K562 (cell line): ENCODE measurements at regions not wholly inside any gene's neighbourhood (a gene's known extent, or its start where the extent isn't known, plus 50 kb on each side); places are given as distances from the start of the nearest gene placed in this dataset.

Source experiments
- BCL6 ChIP-seq: fragments of 250-450 bp; sonication (Bioruptor Pico); IDR thresholded peaks from 2 replicates; pipeline ENCODE4 v1.4.0; 2020
- CBX5 ChIP-seq: IDR thresholded peaks from 2 replicates; pipeline ENCODE4 v1.6.1; 2014; ENCODE audit warnings: low read depth, borderline replicate concordance
- CHD2 ChIP-seq: IDR thresholded peaks from 2 replicates; pipeline ENCODE4 v1.6.1; 2011; ENCODE audit warnings: low read depth, low read length
- ELF4 ChIP-seq: fragments of 450-650 bp; formaldehyde crosslinking; IDR thresholded peaks from 2 replicates; pipeline ENCODE4 v1.4.0; 2022; ENCODE audit warnings: missing genetic modification characterization
- NFE2L1 ChIP-seq: fragments of 450-650 bp; IDR thresholded peaks from 2 replicates; pipeline ENCODE4 v1.6.1; 2016; ENCODE audit warnings: missing genetic modification characterization, low read depth, mild to moderate bottlenecking, missing compliant biosample characterization, moderate library complexity, borderline replicate concordance
- POLR2H ChIP-seq: IDR thresholded peaks from 2 replicates; pipeline ENCODE4 v1.6.1; 2016; ENCODE audit warnings: missing genetic modification characterization, low read depth, mild to moderate bottlenecking, control low read depth, missing compliant biosample characterization, moderate library complexity
- RBM14 ChIP-seq: fragments of 200-400 bp; formaldehyde crosslinking; IDR thresholded peaks from 2 replicates; pipeline ENCODE4 v1.6.1; 2018; ENCODE audit warnings: low read depth, mild to moderate bottlenecking, low read length, moderate library complexity, borderline replicate concordance; ENCODE audit not compliant: insufficient read depth
- RBM39 ChIP-seq: fragments of 200-400 bp; formaldehyde crosslinking; optimal IDR thresholded peaks from 2 replicates; pipeline ENCODE3; 2018; ENCODE audit warnings: low read depth, low read length
- SMARCB1 ChIP-seq: IDR thresholded peaks from 2 replicates; pipeline ENCODE4 v1.6.1; 2011; ENCODE audit warnings: improper control_type of control experiment, low read depth; ENCODE audit not compliant: insufficient read length
- ZFP36 ChIP-seq: fragments of 150-350 bp; IDR thresholded peaks from 2 replicates; pipeline ENCODE4 v1.6.1; 2018; ENCODE audit warnings: low read length, low read depth; ENCODE audit not compliant: partially characterized antibody
- ZNF140 ChIP-seq: fragments of 250-450 bp; sonication (Bioruptor Pico); IDR thresholded peaks from 2 replicates; pipeline ENCODE4 v1.8.0; 2021; ENCODE audit warnings: moderate library complexity, mild to moderate bottlenecking, inconsistent platforms
- ZNF282 ChIP-seq: sonication (generic); formaldehyde crosslinking; IDR thresholded peaks from 2 replicates; pipeline ENCODE4 v1.8.1; 2023; ENCODE audit warnings: missing genetic modification reagents
- TF ChIP-seq, protein P1 (sequence below): fragments of 450-650 bp; IDR thresholded peaks from 2 replicates; pipeline ENCODE4 v1.7.0; 2016; ENCODE audit warnings: borderline replicate concordance
- TF ChIP-seq, protein P2 (sequence below), 3 experiments: fragments of 200-800 bp in 1 of 3; fragments of 250-450 bp in 1 of 3; fragments of 450-650 bp in 1 of 3; sonication (Bioruptor Pico) in 1 of 3; sonication (Bioruptor generic) in 1 of 3; formaldehyde crosslinking in 1 of 3; IDR thresholded peaks; 2 replicates each; pipeline versions ENCODE4 v1.6.1 to v1.8.0; 2016 to 2022; ENCODE audit warnings: mild to moderate bottlenecking in 2 of 3, missing genetic modification characterization in 2 of 3, missing compliant biosample characterization in 1 of 3, moderate library complexity in 1 of 3
- TF ChIP-seq, protein P3 (sequence below): fragments of 250-450 bp; sonication (Bioruptor Pico); IDR thresholded peaks from 2 replicates; pipeline ENCODE4 v1.4.0; 2020
- TF ChIP-seq, protein P4 (sequence below): sonication (generic); IDR thresholded peaks from 2 replicates; pipeline ENCODE4 v1.6.1; 2016

DNA sequence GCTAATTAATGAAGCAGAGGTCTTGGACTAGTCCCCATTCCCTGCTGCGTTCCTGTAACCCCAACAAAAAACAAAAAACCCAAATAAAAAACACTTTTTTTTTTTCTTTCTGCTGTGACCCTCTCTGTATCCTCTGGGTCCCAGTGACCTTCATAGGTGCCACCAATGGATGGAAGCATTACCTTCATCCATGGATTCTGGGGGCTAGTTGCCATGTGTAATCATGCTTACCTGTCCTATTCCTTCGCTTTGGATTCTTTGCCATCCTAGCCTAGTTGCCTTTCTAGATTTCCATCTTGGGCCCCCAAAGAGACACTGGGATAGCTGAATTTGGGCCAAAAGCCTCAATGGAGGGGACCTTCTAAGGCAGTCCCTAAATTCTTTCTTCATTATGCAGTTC is 1208.7 kb downstream of the BRINP3 start (continued):
- TF ChIP-seq, protein P1, sequence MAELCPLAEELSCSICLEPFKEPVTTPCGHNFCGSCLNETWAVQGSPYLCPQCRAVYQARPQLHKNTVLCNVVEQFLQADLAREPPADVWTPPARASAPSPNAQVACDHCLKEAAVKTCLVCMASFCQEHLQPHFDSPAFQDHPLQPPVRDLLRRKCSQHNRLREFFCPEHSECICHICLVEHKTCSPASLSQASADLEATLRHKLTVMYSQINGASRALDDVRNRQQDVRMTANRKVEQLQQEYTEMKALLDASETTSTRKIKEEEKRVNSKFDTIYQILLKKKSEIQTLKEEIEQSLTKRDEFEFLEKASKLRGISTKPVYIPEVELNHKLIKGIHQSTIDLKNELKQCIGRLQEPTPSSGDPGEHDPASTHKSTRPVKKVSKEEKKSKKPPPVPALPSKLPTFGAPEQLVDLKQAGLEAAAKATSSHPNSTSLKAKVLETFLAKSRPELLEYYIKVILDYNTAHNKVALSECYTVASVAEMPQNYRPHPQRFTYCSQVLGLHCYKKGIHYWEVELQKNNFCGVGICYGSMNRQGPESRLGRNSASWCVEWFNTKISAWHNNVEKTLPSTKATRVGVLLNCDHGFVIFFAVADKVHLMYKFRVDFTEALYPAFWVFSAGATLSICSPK: no peak
- TF ChIP-seq ZNF282 (CRISPR knock-in tag) (no peak), BCL6 (CRISPR knock-in tag) (no peak), RBM39 (no peak), ELF4 (CRISPR knock-in tag) (no peak), CHD2 (no peak), POLR2H (tag) (no peak), ZNF140 (CRISPR knock-in tag) (no peak), SMARCB1 (no peak), ZFP36 (peak; percentile 46), NFE2L1 (no peak), CBX5 (peak; percentile 98), RBM14 (no peak)
- TF ChIP-seq, protein P2, sequence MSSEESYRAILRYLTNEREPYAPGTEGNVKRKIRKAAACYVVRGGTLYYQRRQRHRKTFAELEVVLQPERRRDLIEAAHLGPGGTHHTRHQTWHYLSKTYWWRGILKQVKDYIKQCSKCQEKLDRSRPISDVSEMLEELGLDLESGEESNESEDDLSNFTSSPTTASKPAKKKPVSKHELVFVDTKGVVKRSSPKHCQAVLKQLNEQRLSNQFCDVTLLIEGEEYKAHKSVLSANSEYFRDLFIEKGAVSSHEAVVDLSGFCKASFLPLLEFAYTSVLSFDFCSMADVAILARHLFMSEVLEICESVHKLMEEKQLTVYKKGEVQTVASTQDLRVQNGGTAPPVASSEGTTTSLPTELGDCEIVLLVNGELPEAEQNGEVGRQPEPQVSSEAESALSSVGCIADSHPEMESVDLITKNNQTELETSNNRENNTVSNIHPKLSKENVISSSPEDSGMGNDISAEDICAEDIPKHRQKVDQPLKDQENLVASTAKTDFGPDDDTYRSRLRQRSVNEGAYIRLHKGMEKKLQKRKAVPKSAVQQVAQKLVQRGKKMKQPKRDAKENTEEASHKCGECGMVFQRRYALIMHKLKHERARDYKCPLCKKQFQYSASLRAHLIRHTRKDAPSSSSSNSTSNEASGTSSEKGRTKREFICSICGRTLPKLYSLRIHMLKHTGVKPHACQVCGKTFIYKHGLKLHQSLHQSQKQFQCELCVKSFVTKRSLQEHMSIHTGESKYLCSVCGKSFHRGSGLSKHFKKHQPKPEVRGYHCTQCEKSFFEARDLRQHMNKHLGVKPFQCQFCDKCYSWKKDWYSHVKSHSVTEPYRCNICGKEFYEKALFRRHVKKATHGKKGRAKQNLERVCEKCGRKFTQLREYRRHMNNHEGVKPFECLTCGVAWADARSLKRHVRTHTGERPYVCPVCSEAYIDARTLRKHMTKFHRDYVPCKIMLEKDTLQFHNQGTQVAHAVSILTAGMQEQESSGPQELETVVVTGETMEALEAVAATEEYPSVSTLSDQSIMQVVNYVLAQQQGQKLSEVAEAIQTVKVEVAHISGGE (CRISPR knock-in tag; IDR thresholded peaks at IDR 0.05): no peak
- TF ChIP-seq, protein P3, sequence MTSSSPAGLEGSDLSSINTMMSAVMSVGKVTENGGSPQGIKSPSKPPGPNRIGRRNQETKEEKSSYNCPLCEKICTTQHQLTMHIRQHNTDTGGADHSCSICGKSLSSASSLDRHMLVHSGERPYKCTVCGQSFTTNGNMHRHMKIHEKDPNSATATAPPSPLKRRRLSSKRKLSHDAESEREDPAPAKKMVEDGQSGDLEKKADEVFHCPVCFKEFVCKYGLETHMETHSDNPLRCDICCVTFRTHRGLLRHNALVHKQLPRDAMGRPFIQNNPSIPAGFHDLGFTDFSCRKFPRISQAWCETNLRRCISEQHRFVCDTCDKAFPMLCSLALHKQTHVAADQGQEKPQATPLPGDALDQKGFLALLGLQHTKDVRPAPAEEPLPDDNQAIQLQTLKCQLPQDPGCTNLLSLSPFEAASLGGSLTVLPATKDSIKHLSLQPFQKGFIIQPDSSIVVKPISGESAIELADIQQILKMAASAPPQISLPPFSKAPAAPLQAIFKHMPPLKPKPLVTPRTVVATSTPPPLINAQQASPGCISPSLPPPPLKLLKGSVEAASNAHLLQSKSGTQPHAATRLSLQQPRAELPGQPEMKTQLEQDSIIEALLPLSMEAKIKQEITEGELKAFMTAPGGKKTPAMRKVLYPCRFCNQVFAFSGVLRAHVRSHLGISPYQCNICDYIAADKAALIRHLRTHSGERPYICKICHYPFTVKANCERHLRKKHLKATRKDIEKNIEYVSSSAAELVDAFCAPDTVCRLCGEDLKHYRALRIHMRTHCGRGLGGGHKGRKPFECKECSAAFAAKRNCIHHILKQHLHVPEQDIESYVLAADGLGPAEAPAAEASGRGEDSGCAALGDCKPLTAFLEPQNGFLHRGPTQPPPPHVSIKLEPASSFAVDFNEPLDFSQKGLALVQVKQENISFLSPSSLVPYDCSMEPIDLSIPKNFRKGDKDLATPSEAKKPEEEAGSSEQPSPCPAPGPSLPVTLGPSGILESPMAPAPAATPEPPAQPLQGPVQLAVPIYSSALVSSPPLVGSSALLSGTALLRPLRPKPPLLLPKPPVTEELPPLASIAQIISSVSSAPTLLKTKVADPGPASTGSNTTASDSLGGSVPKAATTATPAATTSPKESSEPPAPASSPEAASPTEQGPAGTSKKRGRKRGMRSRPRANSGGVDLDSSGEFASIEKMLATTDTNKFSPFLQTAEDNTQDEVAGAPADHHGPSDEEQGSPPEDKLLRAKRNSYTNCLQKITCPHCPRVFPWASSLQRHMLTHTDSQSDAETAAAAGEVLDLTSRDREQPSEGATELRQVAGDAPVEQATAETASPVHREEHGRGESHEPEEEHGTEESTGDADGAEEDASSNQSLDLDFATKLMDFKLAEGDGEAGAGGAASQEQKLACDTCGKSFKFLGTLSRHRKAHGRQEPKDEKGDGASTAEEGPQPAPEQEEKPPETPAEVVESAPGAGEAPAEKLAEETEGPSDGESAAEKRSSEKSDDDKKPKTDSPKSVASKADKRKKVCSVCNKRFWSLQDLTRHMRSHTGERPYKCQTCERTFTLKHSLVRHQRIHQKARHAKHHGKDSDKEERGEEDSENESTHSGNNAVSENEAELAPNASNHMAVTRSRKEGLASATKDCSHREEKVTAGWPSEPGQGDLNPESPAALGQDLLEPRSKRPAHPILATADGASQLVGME (CRISPR knock-in tag): no peak
- TF ChIP-seq, protein P4, sequence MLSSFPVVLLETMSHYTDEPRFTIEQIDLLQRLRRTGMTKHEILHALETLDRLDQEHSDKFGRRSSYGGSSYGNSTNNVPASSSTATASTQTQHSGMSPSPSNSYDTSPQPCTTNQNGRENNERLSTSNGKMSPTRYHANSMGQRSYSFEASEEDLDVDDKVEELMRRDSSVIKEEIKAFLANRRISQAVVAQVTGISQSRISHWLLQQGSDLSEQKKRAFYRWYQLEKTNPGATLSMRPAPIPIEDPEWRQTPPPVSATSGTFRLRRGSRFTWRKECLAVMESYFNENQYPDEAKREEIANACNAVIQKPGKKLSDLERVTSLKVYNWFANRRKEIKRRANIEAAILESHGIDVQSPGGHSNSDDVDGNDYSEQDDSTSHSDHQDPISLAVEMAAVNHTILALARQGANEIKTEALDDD: no peak
